ENCODE measurements at regions not wholly inside any gene's neighbourhood (a gene's known extent, or its start where the extent isn't known, plus 50 kb on each side); places are given as distances from the start of the nearest gene placed in this dataset.

DNA sequence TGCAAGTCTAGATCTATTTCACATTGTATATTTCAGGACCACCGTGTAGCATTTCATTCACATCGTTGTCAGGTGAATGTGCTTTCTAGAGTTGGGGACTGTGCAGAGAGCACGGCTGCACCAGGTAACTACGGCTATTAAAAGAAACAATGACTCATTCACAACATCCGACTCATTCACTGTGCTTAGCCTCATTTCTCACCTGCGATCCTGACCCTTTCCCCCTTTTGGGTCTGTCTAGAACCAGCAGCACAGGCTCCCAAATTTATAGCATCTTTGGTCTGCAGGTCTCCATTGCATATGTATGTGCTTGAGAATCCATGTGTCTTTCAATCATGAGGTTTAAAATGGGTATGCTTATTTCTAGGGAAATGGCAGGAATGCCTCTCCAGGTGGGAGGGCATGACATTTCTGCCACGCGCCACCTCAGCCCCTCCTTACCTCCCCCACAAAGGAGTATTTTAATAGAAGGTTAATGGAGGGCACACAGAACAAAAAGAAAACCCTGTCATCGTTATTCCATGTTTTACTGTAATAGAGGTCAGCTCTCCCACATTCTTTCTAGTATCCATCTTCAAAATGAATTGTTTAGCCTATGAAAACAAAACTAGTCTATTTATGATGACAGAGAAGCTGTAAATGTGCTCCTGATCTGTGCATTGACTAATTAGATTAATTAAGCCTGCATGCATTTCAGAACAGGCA is 246.7 kb upstream of the EPHA4 start:
- DNase-seq, result no peak

DNA sequence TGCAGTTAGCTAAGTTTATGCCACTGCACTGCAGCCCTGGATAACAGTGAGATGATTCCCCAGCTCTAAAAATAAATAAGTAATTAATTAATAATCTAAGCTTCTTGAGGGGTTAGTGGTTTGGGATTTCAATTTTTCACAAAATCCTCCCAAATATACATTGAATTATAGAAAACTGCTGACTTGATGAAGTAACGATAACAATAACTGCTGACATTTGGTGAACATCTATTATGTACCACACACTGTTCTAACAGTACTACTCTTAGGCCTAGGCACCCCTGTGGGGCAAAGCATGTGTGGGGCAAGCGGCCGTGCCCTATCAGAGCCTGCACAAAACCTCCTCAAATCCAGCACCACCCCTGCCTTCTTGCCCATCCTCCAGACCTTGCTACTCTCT is 245.8 kb upstream of the EPHA4 start:
- no peak for DNase-seq

DNA sequence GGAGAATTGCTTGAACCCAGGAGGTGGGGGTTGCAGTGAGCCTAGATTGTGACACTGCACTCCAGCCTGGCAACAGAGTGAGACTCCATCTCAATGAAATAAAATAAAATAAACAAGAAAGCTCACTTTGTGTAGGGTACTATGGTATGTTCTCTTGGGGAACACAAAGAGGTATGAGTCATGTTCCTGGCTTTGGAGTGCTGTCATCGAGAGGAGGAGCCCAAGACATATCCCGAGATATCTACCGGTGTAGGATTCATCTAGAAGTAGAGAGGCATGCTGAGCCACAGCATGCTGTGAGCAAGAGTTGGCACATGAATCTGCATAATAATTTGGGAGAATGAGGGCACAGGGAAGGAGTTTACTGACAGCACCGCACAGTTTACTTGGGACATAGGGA is 244.9 kb upstream of the EPHA4 start:
- no peak for DNase-seq

DNA sequence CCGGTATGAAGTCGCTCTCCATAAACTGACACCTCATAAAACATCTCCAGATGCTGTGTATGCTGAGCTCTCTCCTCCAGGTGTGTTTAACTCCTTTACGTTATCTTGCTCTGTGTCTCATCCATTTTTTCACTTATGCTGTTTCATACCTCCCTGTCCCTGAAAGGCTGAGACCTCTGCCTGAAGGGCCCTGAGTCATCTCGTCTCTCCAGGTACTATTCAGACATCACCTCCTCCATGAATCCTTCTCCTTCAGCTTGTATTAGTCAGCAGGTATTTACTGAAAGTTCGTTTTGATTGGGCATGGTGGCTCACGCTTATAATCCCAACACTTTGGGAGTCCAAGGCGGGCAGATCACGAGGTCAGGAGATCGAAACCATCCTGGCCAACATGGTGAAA is 244.5 kb upstream of the EPHA4 start:
- no peak for DNase-seq

DNA sequence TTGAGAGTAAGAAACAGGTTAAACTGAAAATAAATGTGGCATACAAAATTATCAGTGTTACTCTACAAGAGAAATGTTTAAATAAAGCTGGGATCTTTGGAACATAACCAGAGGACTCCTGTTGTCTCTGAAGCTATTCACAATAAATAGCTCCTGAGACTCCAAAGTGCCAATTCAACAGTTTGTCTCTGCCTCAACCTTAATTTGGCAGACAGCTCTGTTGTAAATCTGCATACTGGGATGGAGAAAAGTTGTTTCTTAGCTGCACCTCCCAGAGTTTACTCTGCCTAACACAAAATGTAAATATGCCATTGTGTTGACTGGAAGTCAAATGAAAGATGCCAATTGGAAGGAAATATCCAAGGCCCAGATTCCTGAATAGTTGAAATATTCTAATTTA is 238.5 kb upstream of the EPHA4 start:
- no peak for DNase-seq

DNA sequence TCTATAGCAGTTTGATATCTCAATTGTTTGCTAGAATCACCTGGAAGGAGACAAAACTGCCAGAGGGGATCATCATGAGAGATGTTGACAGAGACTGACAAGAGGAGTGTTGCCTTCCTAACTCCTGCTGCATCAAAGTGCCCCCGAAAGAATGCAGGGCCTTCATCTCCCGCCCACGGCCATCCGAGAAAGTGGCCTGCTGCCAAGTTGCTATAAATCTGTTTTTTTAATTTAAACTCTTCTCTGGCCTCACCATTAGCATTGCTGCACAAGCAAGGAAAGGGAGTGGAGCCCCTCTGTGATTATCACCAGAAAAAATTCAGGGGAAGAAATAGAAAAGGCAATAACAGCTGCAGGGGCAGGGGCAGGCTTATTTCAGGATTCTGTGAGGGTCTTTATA is 238.1 kb upstream of the EPHA4 start:
- no peak for DNase-seq

DNA sequence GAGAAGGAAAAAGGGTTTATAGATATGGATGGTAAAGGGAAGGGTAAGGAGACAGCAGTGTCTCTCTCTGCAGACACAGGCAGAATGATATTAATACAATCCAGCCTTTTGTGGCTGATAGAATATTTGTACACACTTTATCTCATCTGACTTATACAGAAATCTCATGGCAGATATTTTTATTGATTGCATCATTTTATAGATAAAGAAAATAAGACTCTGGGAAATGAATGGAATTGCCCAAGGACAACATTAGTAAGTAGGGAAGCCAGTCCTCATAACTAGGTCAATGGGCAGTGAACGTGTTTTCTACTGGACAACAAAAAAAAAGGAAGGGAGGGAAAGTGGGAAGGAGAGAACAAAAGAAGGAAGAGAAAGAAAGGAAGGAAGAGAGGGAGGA is 236.4 kb upstream of the EPHA4 start:
- DNase-seq, result no peak

DNA sequence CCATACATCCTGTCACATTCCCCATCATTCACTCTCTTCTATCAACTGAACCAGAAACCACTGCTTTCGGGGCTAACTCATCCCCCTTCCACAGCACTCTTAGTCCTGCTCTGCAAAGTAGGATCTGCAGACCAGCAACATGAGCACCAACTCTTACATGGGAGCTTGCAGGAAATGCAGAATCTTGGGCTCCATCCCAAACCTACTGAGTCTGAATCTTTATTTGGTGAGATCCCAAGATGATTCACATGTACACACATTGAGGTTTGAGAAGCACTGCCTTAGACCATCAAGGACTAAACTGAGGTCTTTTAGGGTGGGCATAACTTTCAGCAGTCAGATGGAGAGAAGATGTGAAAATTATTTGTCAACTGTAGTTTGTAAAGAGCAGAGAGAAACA is 235.6 kb upstream of the EPHA4 start:
- no peak for DNase-seq

DNA sequence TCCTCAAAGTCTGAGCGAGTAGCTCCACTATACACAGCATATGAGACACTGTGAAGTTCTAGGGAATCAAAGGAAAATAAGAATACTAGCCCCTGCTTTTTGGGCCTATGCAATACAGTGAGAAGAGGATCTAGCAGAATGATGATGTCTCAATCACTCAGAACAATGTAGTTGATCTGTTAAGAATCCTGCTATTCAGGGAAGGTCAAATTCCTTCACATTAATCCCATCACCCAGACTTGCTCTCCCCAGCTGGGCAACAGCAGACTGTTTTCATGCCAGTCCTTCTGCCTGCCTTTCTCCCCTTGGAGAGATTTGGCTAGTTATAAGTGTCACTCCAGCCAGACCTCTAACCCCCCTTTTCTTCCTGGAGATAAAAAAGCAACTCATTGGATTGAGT is 230.0 kb upstream of the EPHA4 start:
- DNase-seq, result no peak

DNA sequence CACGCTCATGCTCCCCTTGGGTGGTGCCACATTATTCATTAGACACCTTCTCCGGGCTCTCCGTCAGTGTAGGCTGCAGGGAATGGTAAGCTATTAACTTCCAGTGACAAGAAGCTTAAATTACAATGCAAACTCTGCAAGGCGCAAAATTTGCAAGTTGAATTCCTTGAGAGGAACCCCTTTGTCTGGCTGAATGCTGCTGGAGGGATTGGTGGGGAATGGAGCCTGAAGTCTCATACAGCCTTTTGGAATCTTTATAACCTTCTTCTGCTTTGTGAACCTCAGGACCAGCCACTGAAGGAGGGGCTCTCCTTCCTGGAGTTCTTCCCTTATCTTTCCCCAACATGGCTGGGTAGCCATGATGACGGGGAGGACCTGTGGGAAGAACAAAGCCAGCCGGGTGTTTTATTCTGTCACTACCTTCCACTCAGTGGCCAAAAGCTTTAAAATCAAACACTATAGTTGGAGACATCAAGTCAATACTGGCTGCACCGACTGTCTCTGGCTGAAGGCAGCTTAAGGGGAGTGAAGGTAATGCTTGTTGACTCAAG is 220.9 kb upstream of the EPHA4 start:
- no peak for DNase-seq

DNA sequence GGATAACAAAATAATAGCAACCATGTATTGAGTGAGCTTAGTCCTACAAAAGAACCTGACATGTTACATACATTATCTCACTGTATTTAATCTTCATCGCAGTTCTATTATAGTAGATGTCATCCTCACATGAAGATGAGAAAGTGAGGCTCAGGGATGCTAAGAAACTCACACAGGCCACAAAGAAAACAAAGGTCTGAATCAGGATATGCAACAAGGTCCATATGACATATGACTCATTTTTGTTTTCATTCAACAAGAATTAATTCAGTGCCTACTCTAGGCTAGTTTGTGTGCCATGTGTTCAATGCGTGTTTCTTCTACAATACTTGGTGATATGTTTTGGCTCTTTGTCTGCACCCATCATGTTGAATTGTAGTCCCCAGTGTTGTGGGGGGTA is 219.7 kb upstream of the EPHA4 start:
- DNase-seq, result no peak

DNA sequence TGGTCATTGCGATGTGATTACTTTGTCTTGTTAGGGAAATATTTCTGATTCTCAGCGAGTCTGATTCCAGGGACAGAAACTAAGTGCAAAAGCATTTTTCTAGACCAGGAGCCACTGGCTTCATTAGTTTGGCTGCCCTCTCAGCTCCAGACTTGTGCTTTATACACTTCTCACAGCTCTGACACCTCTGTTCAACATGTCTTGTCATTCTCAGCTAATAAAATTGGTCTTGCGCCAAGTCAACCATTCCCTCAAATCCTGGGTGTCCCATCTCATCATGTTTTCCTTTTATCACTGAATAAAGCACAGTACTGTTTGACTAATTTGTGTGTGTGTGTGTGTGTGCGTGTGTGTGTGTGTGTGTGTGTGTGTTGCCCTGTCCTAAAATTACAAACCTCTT is 215.5 kb upstream of the EPHA4 start:
- DNase-seq, result no peak

DNA sequence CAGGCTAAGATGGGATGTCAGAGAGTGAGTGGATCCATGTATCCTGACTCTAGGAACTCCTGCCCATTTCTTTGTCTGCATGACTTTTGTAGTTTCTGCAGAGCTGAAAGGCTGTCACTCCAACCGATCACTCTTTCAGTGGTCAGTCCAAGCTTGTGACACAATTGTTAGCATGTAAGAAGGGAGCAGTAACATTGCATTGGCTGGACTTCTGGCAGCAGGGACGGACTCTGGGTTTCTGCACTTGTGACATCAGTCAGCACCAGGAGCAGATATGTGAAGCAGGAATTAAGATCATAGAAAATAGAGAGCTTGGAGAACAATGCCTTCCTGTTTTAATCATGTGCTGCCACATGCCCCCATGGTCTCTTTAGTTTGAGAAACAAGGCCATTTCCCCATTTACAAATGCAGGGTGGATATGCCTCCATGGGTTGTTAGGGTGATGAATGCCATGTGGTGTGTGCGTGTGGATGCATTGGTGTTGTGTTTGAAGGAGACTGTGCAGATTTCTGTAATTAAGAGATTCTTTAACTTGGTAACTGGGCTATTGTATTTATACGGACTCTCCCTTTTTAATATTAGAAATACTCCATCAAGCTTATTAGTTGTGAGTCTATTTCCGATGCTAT is 214.3 kb upstream of the EPHA4 start:
- DNase-seq, result no peak

DNA sequence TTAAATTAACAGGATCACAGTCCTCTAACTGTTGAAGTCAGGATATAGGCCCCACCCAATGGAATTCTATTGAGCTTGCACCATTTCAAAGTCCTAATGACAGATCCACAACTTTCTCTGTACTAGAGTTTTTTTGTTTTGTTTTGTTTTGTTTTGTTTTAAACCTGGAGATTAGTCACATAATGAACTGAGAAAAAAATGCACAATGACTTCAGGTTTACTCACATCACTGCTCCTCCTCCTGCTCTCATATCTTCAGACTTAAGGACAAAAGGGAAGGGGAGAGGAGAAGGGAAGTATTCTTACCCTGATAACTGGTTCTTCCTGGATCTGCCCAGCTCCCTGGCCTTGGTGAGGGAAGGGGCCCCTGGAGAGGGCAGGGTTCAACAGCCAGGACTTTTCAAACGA is 208.2 kb upstream of the EPHA4 start:
- no peak for DNase-seq

DNA sequence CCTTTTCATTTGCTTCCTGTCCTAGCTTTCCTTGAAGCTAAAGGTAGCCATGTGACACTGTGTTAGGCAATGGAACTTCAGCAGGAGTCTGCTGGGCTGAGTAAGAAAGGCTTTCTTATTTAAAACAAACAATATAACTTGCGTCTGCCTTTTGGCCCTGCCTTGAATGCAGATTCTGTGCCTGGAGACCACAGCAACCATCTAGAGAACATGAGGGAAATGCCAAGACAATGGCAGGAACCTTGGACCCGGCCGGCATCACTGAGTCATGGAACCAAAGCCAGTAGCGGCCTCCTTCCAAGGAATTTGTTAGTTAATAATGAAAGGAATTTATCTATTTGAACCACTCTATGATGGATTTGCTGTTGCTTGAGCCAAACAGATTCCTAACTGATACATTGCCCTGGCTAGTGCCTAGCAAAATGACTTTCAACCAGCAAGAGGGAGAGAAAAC is 207.5 kb upstream of the EPHA4 start:
- no peak for DNase-seq

DNA sequence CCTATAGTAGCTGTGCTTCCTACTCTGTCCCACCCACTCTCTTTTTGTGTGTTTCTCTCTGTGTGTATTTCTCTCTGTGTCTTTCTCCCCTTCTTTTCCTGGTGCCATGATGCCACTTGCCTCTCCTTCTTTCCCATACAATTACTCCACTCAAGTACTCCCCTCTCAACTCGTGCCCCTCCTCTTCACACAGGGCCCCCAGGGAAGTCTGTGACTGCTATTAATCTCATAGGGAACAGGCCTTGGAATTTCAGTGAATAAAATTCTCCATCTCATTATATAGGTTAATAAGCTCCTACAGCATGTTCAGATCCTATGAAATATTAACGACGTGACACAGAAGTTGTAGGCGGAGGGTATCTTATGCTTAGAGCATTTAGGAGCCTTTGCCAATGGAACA is 205.9 kb upstream of the EPHA4 start:
- DNase-seq, result no peak

DNA sequence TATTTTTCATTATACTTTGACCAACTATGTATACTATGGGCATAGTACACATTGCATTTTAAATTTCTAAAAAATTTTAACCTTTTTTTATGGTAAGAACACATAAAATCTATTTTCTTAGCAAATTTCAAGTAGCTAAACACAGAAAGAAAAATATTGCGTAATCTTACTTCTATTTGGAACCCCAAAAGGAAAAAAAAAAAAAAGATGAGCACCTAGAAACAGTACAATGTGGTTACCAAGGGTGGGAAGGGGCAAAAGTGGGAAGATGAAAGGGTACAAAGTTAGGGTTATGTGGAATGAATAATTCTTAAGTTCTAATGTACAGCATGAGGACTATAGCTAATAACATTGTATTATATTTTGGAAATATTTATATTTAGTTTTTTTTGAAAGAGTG is 205.0 kb upstream of the EPHA4 start:
- DNase-seq, result no peak

DNA sequence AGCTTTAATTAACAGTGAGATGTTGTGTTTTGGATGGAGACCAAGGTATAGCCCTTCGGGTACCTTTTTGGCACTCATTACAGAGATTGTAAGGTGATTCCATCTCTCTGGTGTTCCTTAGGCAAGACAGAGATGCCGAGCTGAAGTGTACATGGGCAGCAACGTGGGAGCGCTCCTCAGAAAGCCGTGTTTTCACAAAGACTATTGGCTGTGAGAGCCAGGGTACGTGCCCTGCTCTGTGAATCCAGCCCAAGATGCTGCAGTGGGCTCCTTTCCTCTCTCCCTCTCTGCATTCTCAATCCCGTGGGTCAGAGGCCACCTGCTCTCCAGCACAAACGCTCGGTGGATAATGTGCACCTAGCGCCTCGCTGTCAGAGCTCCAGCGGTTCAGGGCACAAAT is 203.0 kb upstream of the EPHA4 start:
- no peak for DNase-seq

DNA sequence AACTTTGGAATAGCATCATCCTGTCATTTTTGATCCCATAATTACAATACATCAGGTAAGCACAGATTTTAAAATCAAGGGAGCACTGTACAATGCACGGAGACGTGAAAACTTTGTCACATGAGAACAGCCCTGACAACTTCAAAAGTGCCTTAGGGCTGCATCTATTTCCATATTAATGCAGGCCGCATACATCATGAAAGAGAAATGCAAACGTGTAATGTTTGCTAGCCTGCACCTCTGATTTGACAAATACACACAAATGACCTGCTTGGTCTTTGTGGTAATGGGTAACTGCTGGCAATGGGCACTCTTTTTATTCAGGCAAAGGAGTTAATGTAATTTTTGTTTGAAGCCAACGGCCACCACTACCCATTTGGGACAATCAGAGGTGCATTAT is 202.0 kb upstream of the EPHA4 start:
- DNase-seq, result no peak

DNA sequence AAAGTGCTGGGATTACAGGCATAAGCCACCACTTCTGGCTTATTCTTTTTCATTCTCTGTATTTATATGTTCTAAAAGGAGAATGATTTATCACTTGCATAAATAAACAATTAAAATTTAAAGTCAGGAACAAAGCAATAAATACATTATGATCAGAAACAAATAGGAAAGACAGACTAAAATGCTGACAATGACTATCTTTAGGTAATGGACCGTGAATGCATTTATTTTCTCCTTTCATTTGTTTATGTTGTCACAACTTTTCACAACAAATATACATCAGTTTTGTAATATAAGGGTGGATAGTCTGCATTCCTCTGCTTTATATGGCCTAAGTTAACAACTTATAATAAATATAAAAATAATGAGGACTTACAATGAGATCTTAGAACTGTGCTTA is 199.2 kb upstream of the EPHA4 start:
- no peak for DNase-seq

DNA sequence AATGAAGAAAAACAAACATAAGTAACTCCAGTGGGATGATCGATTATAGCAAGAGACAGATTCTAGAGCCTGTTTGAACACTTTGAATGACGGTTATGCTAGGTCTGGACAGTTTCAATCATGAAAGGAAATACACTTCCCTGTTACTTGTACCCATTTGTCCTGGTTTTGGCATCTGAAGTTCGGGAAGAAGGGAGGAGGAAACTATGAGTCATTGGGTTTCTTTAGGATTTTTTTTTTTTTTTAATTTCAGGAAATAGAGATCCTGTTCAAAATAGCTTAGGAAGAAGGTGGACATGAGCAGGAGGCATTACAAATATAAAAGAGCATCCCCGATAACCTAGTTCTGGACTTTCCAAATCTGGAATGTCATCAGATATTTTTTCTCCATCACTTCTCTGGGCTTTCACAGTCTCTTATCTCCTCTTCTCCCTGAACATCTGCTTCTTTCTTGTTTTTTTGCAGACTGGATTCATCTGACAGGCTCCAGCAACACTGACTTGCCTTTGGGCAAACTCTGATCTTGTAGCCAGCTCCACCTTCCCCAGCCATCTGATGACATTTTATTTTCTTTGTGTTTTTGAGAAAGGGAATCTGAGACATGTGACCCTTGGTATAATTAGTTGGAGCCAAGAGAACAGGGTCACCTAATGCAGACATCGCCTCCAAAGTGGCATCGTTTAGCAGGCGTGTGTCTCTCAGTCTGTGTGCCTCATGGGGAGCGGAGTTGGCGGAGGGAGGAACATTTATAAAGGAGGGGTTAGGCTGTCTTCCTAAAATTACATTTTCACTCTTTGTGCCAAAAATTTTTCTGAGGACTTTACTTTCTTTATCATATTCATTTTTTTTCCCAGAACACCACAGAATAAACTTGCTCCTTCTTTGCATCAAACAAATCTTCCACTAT is 195.3 kb upstream of the EPHA4 start:
- DNase-seq, result no peak

DNA sequence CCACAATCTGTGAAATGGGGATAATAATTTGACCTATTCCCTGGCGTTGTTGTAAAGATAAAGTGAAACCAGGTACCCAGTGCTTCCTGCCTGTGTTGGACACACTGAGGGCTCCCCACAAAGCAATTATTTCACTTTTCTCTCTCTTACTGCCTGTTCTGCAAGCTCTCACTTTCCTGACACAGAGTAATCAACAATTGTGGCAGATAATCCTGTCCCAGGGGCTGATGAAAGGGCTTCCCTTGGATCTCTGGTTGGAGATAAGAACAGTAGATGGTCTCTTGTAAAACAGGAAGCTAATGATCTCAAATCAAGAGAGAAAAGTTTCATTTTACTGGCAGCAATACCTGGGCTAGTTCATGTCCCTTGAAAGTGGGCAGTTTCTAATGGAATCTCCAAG is 190.4 kb upstream of the EPHA4 start:
- DNase-seq, result no peak

DNA sequence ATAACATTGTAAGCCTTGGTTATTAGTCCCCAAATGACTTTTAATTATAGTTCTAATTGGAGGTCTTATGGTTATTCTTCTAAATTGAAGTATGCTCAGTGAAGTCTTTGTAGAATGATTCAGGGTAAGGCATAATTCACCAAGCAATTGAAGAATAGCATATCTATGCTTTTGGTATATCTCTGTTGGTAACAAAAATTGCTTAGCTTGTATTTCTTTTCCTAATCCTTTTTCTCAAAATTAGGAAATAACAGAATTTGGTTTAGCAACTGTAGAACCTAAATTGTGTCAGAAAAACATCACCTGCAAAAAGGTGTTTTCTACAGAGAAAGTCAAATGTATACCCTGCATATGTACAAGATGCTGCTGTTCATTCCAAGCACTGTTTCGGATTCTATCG is 189.2 kb upstream of the EPHA4 start:
- DNase-seq, result no peak

Data from skin of body (tissue), 1 donor.